OCI-LY1 (cell line): ENCODE measurements at regions not wholly inside any gene's neighbourhood (a gene's known extent, or its start where the extent isn't known, plus 50 kb on each side); places are given as distances from the start of the nearest gene placed in this dataset.

Experiments used
- CTCF ChIP-seq: fragments of 200-600 bp; sonication (generic), shearing (Covaris generic); IDR thresholded peaks from 2 replicates; pipeline ENCODE4 v1.5.1; 2017; ENCODE audit warnings: mild to moderate bottlenecking, antibody characterized with exemption, low read length, moderate library complexity, mixed read lengths
- EZH2 ChIP-seq: fragments of 200-600 bp; sonication (generic), shearing (Covaris generic); IDR thresholded peaks from 2 replicates; pipeline ENCODE4 v1.8.0; 2017; ENCODE audit warnings: borderline replicate concordance, mixed run types, mild to moderate bottlenecking, antibody characterized with exemption, low read length, moderate library complexity, mixed read lengths

- no peak for TF ChIP-seq EZH2
- TF ChIP-seq CTCF = no peak
These were observed 349.7 kb upstream of the TMEFF2 start for GRCh38 chr2:192544371-192544955.
